ENCODE measurements at regions not wholly inside any gene's neighbourhood (a gene's known extent, or its start where the extent isn't known, plus 50 kb on each side); places are given as distances from the start of the nearest gene placed in this dataset.

GRCh38 chr16:6021276-6021943, 923.8 kb upstream of the EEF2KMT start (continued):
- TF ChIP-seq ZBTB49 (tag by site-specific recombination; IDR thresholded peaks at IDR 0.05; ENCODE audit: low read depth) (no peak), ZBTB26 (tag by site-specific recombination; optimal IDR thresholded peaks at IDR 0.05) (no peak), ZNF138 (tag by site-specific recombination; IDR thresholded peaks at IDR 0.05; ENCODE audit: borderline replicate concordance) (no peak), ZNF423 (tag by site-specific recombination; IDR thresholded peaks at IDR 0.05) (no peak), BCL6B (tag by site-specific recombination; IDR thresholded peaks at IDR 0.05) (no peak)

GRCh38 chr16:6020162-6020985, 922.8 kb upstream of the EEF2KMT start:
- ChIA-PET POLR2A (no interaction called here), CTCF (interaction anchor here (0.5 kb wide), 1 partner anchor 16 kb away, joined by 10 read pairs; no protein-coding TSS in a partner anchor)
- no peak overlapping the region for H3K27ac ChIP-seq (ENCODE audit: extremely low read depth, low read depth, low read length)
- H3K4me3 ChIP-seq (ENCODE audit: low read depth, low read length), result no peak overlapping the region
- no peaks in the 10 kb centered on the region for H3K9me3 ChIP-seq (ENCODE audit: control insufficient read depth, insufficient read depth, low read depth, low read length)
- H3K36me3 ChIP-seq (ENCODE audit: control insufficient read depth in 2 of 2, insufficient read depth in 1 of 2, low read length in 2 of 2), result no peaks in the 10 kb centered on the region
- TF ChIP-seq ZNF830 (tag by site-specific recombination; IDR thresholded peaks at IDR 0.05; ENCODE audit: low read depth) (no peak), ZNF747 (tag by site-specific recombination; IDR thresholded peaks at IDR 0.05) (no peak), ZNF157 (tag by site-specific recombination; IDR thresholded peaks at IDR 0.05) (no peak), ZNF114 (tag by site-specific recombination; IDR thresholded peaks at IDR 0.05) (no peak), ZNF404 (tag by site-specific recombination; IDR thresholded peaks at IDR 0.05) (no peak), SCRT1 (tag by site-specific recombination; IDR thresholded peaks at IDR 0.05; ENCODE audit: borderline replicate concordance) (no peak), BCL11B (tag by site-specific recombination; IDR thresholded peaks at IDR 0.05; ENCODE audit: low read depth) (no peak), ZNF518A (tag by site-specific recombination; conservative IDR thresholded peaks at IDR 0.05; ENCODE audit: low read depth) (no peak), ZNF600 (tag by site-specific recombination; IDR thresholded peaks at IDR 0.05) (no peak), FEZF1 (tag by site-specific recombination; IDR thresholded peaks at IDR 0.05) (no peak), GLIS1 (tag by site-specific recombination; IDR thresholded peaks at IDR 0.05) (no peak), ZNF530 (tag by site-specific recombination; IDR thresholded peaks at IDR 0.05; ENCODE audit: low read depth) (no peak), ZNF132 (tag by site-specific recombination; IDR thresholded peaks at IDR 0.05; ENCODE audit: borderline replicate concordance) (no peak), ZXDB (tag by site-specific recombination; IDR thresholded peaks at IDR 0.05) (no peak)
- H3K4me1 ChIP-seq (ENCODE audit: control insufficient read depth, insufficient read depth, low read length), result no peaks in the 10 kb centered on the region

Data from HEK293 (cell line).